DOHH2 (cell line): ENCODE measurements at regions not wholly inside any gene's neighbourhood (a gene's known extent, or its start where the extent isn't known, plus 50 kb on each side); places are given as distances from the start of the nearest gene placed in this dataset.

ENCODE experiments used
- CTCF ChIP-seq: fragments of 200-600 bp; sonication (generic); IDR thresholded peaks from one replicate; pipeline ENCODE4 v1.5.1; 2014; ENCODE audit warnings: antibody characterized with exemption, mild to moderate bottlenecking, low read depth, low read length; ENCODE audit not compliant: poor library complexity, severe bottlenecking
- EZH2phosphoT487 ChIP-seq: fragments of 200-600 bp; sonication (generic); IDR thresholded peaks from 2 replicates; pipeline ENCODE4 v1.6.1; 2017; ENCODE audit warnings: borderline replicate concordance, mild to moderate bottlenecking, antibody characterized with exemption, low read length, moderate library complexity, mixed read lengths

DNA sequence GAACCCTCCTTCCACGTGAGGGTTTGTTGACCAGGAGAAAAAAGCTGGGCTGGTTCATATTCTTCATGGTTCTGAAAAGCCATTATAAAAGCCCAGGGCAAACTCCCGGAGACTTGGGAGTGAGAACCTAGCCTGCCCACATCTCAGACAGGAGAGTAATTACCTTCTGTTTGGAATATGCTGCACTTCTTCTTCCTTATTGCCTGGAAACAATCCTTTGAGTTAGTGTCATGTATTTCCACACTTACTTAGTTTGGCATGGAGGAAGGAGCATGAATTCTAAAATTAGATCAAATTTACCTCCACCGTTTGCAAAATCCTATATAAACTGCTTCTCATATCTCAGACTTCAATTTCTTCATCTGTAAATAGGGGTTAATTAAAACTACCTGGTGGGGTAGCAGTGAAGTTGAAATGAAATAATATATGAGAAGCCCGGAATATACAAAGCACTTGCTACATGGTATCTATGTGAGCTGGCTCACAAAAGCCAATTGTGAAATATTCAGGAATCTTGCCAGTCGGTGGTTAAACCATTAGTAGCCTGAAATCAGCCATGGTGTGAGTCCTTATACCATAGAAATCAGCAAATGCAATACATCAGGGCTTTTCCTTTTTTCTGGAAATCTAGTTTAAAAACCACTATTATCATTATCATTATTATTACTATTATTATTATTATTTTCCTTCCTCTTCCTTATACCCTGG is 140.0 kb upstream of the RAD23B start:
- no peak for TF ChIP-seq CTCF
- no peak for TF ChIP-seq EZH2phosphoT487
